H9 (cell line): ENCODE measurements at regions not wholly inside any gene's neighbourhood (a gene's known extent, or its start where the extent isn't known, plus 50 kb on each side); places are given as distances from the start of the nearest gene placed in this dataset.

Experiments used
- DNase-seq: peaks from one replicate; pipeline ENCODE4 v3.0.0-alpha.2; 2017
- H2AFZ ChIP-seq: one replicate; pipeline ENCODE4 v1.6.1; 2013; ENCODE audit warnings: mild to moderate bottlenecking, low read length, control low read depth, moderate library complexity
- H2AK5ac ChIP-seq: 2 replicates; pipeline ENCODE4 v1.6.1; 2013; ENCODE audit warnings: low read length, control low read depth, mixed read lengths; ENCODE audit not compliant: insufficient read length
- H2BK120ac ChIP-seq: one replicate; pipeline ENCODE4 v1.6.1; 2013; ENCODE audit warnings: low read depth, mild to moderate bottlenecking, low read length, control low read depth, inconsistent platforms; ENCODE audit not compliant: poor library complexity, severe bottlenecking
- H2BK12ac ChIP-seq: 2 replicates; pipeline ENCODE4 v1.6.1; 2013; ENCODE audit warnings: low read length, control low read depth, mixed read lengths, low read depth; ENCODE audit not compliant: insufficient read length
- H2BK15ac ChIP-seq: 2 replicates; pipeline ENCODE4 v1.6.1; 2013; ENCODE audit warnings: low read depth, low read length, control low read depth
- H2BK20ac ChIP-seq: one replicate; pipeline ENCODE4 v1.6.1; 2013; ENCODE audit warnings: low read depth, mild to moderate bottlenecking, low read length, control low read depth, inconsistent platforms; ENCODE audit not compliant: poor library complexity, severe bottlenecking
- H2BK5ac ChIP-seq: 2 replicates; pipeline ENCODE4 v1.6.1; 2013; ENCODE audit warnings: low read length, control low read depth, mixed read lengths; ENCODE audit not compliant: insufficient read length
- H3K14ac ChIP-seq: 2 replicates; pipeline ENCODE4 v1.6.1; 2013; ENCODE audit warnings: low read length, control low read depth; ENCODE audit not compliant: insufficient read depth
- H3K18ac ChIP-seq: 2 replicates; pipeline ENCODE4 v1.6.1; 2013; ENCODE audit warnings: low read depth, mild to moderate bottlenecking, mixed read lengths, low read length, control low read depth; ENCODE audit not compliant: insufficient read length
- H3K23ac ChIP-seq: 2 replicates; pipeline ENCODE4 v1.6.1; 2013; ENCODE audit warnings: low read length, control low read depth, mixed read lengths, low read depth; ENCODE audit not compliant: insufficient read length
- H3K23me2 ChIP-seq: 2 replicates; pipeline ENCODE4 v1.6.1; 2013; ENCODE audit warnings: low read depth, mild to moderate bottlenecking, mixed read lengths, low read length, control low read depth; ENCODE audit not compliant: insufficient read length, poor library complexity, severe bottlenecking
- H3K27ac ChIP-seq: 2 replicates; pipeline ENCODE4 v1.5.1; 2013; ENCODE audit warnings: low read length, control low read depth, mixed read lengths, low read depth; ENCODE audit not compliant: insufficient read length
- H3K27me3 ChIP-seq: 2 replicates; pipeline ENCODE4 v1.6.1; 2013; ENCODE audit warnings: low read length, control low read depth, inconsistent platforms; ENCODE audit not compliant: insufficient read depth
- H3K4ac ChIP-seq: 2 replicates; pipeline ENCODE4 v1.6.1; 2013; ENCODE audit warnings: low read depth, mild to moderate bottlenecking, control low read depth, inconsistent platforms, low read length, moderate library complexity
- H3K4me1 ChIP-seq: 2 replicates; pipeline ENCODE4 v1.6.1; 2013; ENCODE audit warnings: low read length, control low read depth, inconsistent platforms; ENCODE audit not compliant: insufficient read depth
- H3K4me2 ChIP-seq: 2 replicates; pipeline ENCODE4 v1.6.1; 2013; ENCODE audit warnings: low read length, control low read depth, mixed read lengths; ENCODE audit not compliant: insufficient read length, insufficient read depth
- H3K56ac ChIP-seq: 2 replicates; pipeline ENCODE4 v1.6.1; 2013; ENCODE audit warnings: low read depth, mild to moderate bottlenecking, mixed read lengths, low read length, control low read depth; ENCODE audit not compliant: insufficient read length
- H3K79me1 ChIP-seq: 2 replicates; pipeline ENCODE4 v1.6.1; 2013; ENCODE audit warnings: low read depth, mild to moderate bottlenecking, moderate library complexity, low read length, control low read depth, inconsistent platforms; ENCODE audit not compliant: insufficient read depth, poor library complexity, severe bottlenecking
- H3K79me2 ChIP-seq: 2 replicates; pipeline ENCODE4 v1.6.1; 2013; ENCODE audit warnings: low read length, control low read depth, inconsistent platforms; ENCODE audit not compliant: insufficient read depth
- H3K9ac ChIP-seq: 2 replicates; pipeline ENCODE4 v1.6.1; 2013; ENCODE audit warnings: low read length, control low read depth, mixed read lengths; ENCODE audit not compliant: insufficient read length; ENCODE audit errors: extremely low read depth
- H3K9me3 ChIP-seq: one replicate; pipeline ENCODE4 v1.6.1; 2013; ENCODE audit warnings: low read depth, low read length, inconsistent platforms; ENCODE audit not compliant: control insufficient read depth
- H3T11ph ChIP-seq: one replicate; pipeline ENCODE4 v1.6.1; 2013; ENCODE audit warnings: mild to moderate bottlenecking, low read length, control low read depth, inconsistent platforms
- H4K20me1 ChIP-seq: one replicate; pipeline ENCODE4 v1.6.1; 2013; ENCODE audit not compliant: control insufficient read depth, insufficient read length, insufficient read depth
- H4K5ac ChIP-seq: 2 replicates; pipeline ENCODE4 v1.6.1; 2013; ENCODE audit warnings: low read depth, mild to moderate bottlenecking, mixed read lengths, low read length, control low read depth; ENCODE audit not compliant: insufficient read length
- H4K8ac ChIP-seq: replicated peaks from 2 replicates; pipeline ENCODE4 v1.6.1; 2013; ENCODE audit warnings: low read length, control low read depth, mixed read lengths, low read depth; ENCODE audit not compliant: insufficient read length
- H4K91ac ChIP-seq: 2 replicates; pipeline ENCODE4 v1.6.1; 2013; ENCODE audit warnings: low read depth, mild to moderate bottlenecking, moderate library complexity, mixed read lengths, low read length, control low read depth; ENCODE audit not compliant: insufficient read length
- H3K27ac Mint-ChIP-seq, 3 experiments: 2 replicates in 2 of 3; 3 replicates in 1 of 3; pipeline ENCODE4 v1.8.0; 2020 to 2021; ENCODE audit warnings: mixed read lengths in 3 of 3, mild to moderate bottlenecking in 1 of 3, moderate library complexity in 1 of 3
- H3K27me3 Mint-ChIP-seq: 2 replicates; pipeline ENCODE4 v1.8.0; 2021; ENCODE audit warnings: low read depth, mild to moderate bottlenecking, moderate library complexity, mixed read lengths
- H3K36me3 Mint-ChIP-seq, 3 experiments: 2 replicates in 2 of 3; 3 replicates in 1 of 3; pipeline ENCODE4 v1.8.0; 2020 to 2021; ENCODE audit warnings: low read depth in 3 of 3, mixed read lengths in 3 of 3; ENCODE audit not compliant: insufficient read depth in 1 of 3
- H3K4me1 Mint-ChIP-seq, 2 experiments: 2 replicates each; pipeline ENCODE4 v1.8.0; 2020; ENCODE audit warnings: mixed read lengths in 2 of 2
- H3K4me3 Mint-ChIP-seq, 2 experiments: 2 replicates in 1 of 2; 3 replicates in 1 of 2; pipeline ENCODE4 v1.8.0; 2020 to 2021; ENCODE audit warnings: mild to moderate bottlenecking in 2 of 2, mixed read lengths in 2 of 2, moderate library complexity in 1 of 2
- H3K9me3 Mint-ChIP-seq, 2 experiments: 2 replicates in 1 of 2; 3 replicates in 1 of 2; pipeline ENCODE4 v1.8.0; 2020; ENCODE audit warnings: mild to moderate bottlenecking in 2 of 2, mixed read lengths in 2 of 2, moderate library complexity in 1 of 2
- CTCF ChIP-seq: fragments of 200-600 bp; sonication (generic); conservative IDR thresholded peaks from 3 replicates; pipeline ENCODE4 v1.8.0; 2021; ENCODE audit warnings: antibody characterized with exemption, mild to moderate bottlenecking
- WGBS: extraction: QIAGEN DNeasy Blood & Tissue Kit; methylation state at CpG from one replicate; pipeline ENCODE4 v1.1.7; 2013; ENCODE audit warnings: missing lambda C conversion rate, low lambda C conversion rate, mixed read lengths; ENCODE audit not compliant: insufficient read length; ENCODE audit errors: extremely low coverage; 5-methylcytosine and 5-hydroxymethylcytosine counted together

DNA sequence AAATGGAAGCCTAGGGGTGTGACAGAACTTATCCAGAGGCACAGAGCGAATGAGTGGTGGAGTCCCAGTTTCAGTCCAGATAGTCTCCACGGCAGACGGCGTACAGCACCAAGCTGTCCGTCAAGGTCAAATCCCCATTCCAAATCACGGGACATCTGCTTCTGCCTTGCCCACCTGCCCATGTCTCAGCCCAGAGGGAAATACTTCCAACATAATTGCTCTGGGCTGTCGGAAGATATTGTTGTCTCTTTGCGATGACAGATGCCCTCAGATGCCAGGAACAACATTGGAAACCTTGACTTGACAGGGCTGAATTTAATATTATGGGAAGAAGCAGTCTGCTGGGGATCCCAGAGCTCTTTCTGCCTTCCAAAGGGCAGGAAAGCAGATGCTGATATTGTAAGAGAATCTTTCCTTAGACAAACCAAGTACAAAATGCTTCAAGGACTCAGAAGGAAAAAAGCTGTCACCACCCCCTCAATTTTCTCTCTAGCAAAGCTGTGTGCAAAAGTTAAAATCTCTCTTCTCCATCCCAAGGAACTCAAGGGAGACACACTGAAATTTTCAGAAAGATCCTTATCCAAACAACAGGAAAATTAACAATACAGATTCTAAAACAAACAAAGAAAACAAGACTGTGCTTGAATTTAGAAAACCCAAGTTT lies 364.0 kb downstream of the LRATD1 start:
- Histone ChIP-seq H2BK20ac (no peak overlapping the region), H3K79me2 (no peaks in the 10 kb centered on the region), H3K9me3 (no peaks in the 10 kb centered on the region), H4K20me1 (no peaks in the 10 kb centered on the region), H4K5ac (no peak overlapping the region), H3K14ac (no peak overlapping the region), H2BK15ac (no peak overlapping the region), H2BK120ac (no peak overlapping the region), H3K79me1 (no peaks in the 10 kb centered on the region), H2BK12ac (no peak overlapping the region), H3K23me2 (peaks cover 5% of the 10 kb centered on the region), H3K4ac (no peak overlapping the region), H3K18ac (no peak overlapping the region), H3T11ph (no peak overlapping the region), H3K27me3 (no peaks in the 10 kb centered on the region), H2BK5ac (no peak overlapping the region), H4K91ac (no peak overlapping the region), H4K8ac (no peak overlapping the region), H2AFZ (no peak overlapping the region), H3K27ac (no peak overlapping the region), H3K56ac (no peak overlapping the region), H3K23ac (no peak overlapping the region), H3K9ac (no peak overlapping the region), H3K4me1 (no peaks in the 10 kb centered on the region), H2AK5ac (no peak overlapping the region), H3K4me2 (no peak overlapping the region)
- H3K27ac Mint-ChIP-seq, result no peak overlapping the region
- no peaks in the 10 kb centered on the region for H3K36me3 Mint-ChIP-seq
- no peaks in the 10 kb centered on the region for H3K27me3 Mint-ChIP-seq
- no peak overlapping the region for H3K4me3 Mint-ChIP-seq
- peaks cover 0 to 7% of the 10 kb centered on the region in 2 experiments; a peak in 1 of 4 replicates for H3K4me1 Mint-ChIP-seq
- no CpG with 5 or more reads among the region's 8 CpGs for WGBS
- DNase-seq, result no peak
- TF ChIP-seq CTCF, result no peak
- H3K9me3 Mint-ChIP-seq, result no peaks in the 10 kb centered on the region
